ENCODE measurements at regions not wholly inside any gene's neighbourhood (a gene's known extent, or its start where the extent isn't known, plus 50 kb on each side); places are given as distances from the start of the nearest gene placed in this dataset.

- TF ChIP-seq POLR2A (IDR thresholded peaks at IDR 0.05; ENCODE audit: low read depth, low read length), result no peak
- no peak for TF ChIP-seq TAF1 (IDR thresholded peaks at IDR 0.05; ENCODE audit: low read depth, low read length)
- TF ChIP-seq POLR2AphosphoS5 (IDR thresholded peaks at IDR 0.05; ENCODE audit: low read depth, low read length), result no peak
Measured at GRCh38 chr21:15199414-15200383, 134.9 kb upstream of the NRIP1 start.
